Panc1 (cell line): ENCODE measurements at regions not wholly inside any gene's neighbourhood (a gene's known extent, or its start where the extent isn't known, plus 50 kb on each side); places are given as distances from the start of the nearest gene placed in this dataset.

Source experiments
- ATAC-seq: fragments of 200-7000 bp; cut with Tn5 transposase; 2 replicates; pipeline ENCODE4 v1.9.1; 2020; ENCODE audit warnings: mild to moderate bottlenecking, moderate library complexity
- BruUV-seq: library from RNA; stranded (reverse); fragments of 400-500 nt; replicated peaks from 2 replicates; lab custom pipeline; 2021; lab: Mats Ljungman, UMichigan
- CTCF ChIA-PET: fragments of 300-600 bp; sonication (Branson Sonifier 250); formaldehyde crosslinking; loops from one replicate; lab custom pipeline; 2022; ENCODE audit warnings: antibody characterized with exemption; lab: Charles Lee
- POLR2A ChIA-PET: fragments of 300-600 bp; sonication (Branson Sonifier 250); formaldehyde crosslinking; loops from one replicate; lab custom pipeline; 2022; ENCODE audit warnings: antibody characterized with exemption; lab: Charles Lee
- DNase-seq: peaks from one replicate; pipeline ENCODE4 v3.0.0-alpha.2; 2010; ENCODE audit warnings: low read depth, low spot score
- H3K27ac ChIP-seq: 2 replicates; pipeline ENCODE4 v1.5.1; 2011; ENCODE audit warnings: mild to moderate bottlenecking, low read length, inconsistent platforms
- H3K27me3 ChIP-seq: fragments of 200-500 bp; sonication (Bioruptor generic); 2 replicates; pipeline ENCODE4 v1.6.0; 2014; ENCODE audit warnings: low read length, inconsistent platforms; ENCODE audit not compliant: control insufficient read depth, insufficient read depth
- H3K36me3 ChIP-seq: fragments of 200-500 bp; sonication (Bioruptor generic); 2 replicates; pipeline ENCODE4 v1.5.1; 2014; ENCODE audit warnings: inconsistent platforms, mild to moderate bottlenecking, low read length, moderate library complexity; ENCODE audit not compliant: control insufficient read depth, insufficient read depth
- H3K4me1 ChIP-seq: 2 replicates; pipeline ENCODE4 v1.5.1; 2011; ENCODE audit warnings: inconsistent platforms, mild to moderate bottlenecking, low read length, moderate library complexity; ENCODE audit not compliant: control insufficient read depth, insufficient read depth
- H3K4me3 ChIP-seq, 2 experiments: 2 replicates each; pipeline ENCODE4 v1.5.1; 2011 to 2012; ENCODE audit warnings: low read depth in 2 of 2, low read length in 2 of 2, mild to moderate bottlenecking in 2 of 2, inconsistent platforms in 1 of 2, moderate library complexity in 1 of 2
- H3K9me3 ChIP-seq: fragments of 200-500 bp; sonication (Bioruptor generic); 2 replicates; pipeline ENCODE4 v1.5.1; 2014; ENCODE audit warnings: low read depth, mild to moderate bottlenecking, inconsistent platforms, low read length, moderate library complexity; ENCODE audit not compliant: control insufficient read depth, insufficient read depth
- POLR2AphosphoS5 ChIP-seq: IDR thresholded peaks from 2 replicates; pipeline ENCODE4 v1.6.1; 2012; ENCODE audit warnings: mild to moderate bottlenecking, low read depth, low read length, moderate library complexity
- REST ChIP-seq, 2 experiments: IDR thresholded peaks; 2 replicates each; pipeline ENCODE4 v1.6.1; 2011 to 2012; ENCODE audit warnings: low read depth in 2 of 2, control low read depth in 1 of 2, low read length in 1 of 2, mild to moderate bottlenecking in 1 of 2, moderate library complexity in 1 of 2; ENCODE audit not compliant: insufficient read depth in 1 of 2
- SIN3A ChIP-seq: IDR thresholded peaks from 2 replicates; pipeline ENCODE4 v1.6.1; 2012; ENCODE audit warnings: low read depth, mild to moderate bottlenecking, low read length, moderate library complexity, borderline replicate concordance; ENCODE audit not compliant: insufficient read depth
- TCF7L2 ChIP-seq: IDR thresholded peaks from 2 replicates; pipeline ENCODE4 v1.6.1; 2011; ENCODE audit warnings: mild to moderate bottlenecking, low read depth, low read length, inconsistent platforms
- in situ Hi-C: cut with HindIII; loops from 2 replicates; pipeline ENCODE4 v1.10.0; 2016; ENCODE audit warnings: low sequenced_read_pairs, low pct_unique_long_range_greater_than_20kb
- intact Hi-C: fragments of 100-400 bp; cut with micrococcal nuclease; formaldehyde crosslinking; loops from one replicate; pipeline ENCODE4 v1.10.0; 2022; ENCODE audit not compliant: unreplicated experiment
- TF ChIP-seq, protein P1 (sequence below): fragments of 450-650 bp; IDR thresholded peaks from 2 replicates; pipeline ENCODE4 v1.5.1; 2017; ENCODE audit warnings: mild to moderate bottlenecking

- intact Hi-C loops, result no loop called here
- H3K27ac ChIP-seq, result no peak overlapping the region
- ChIA-PET CTCF (no interaction called here), POLR2A (no interaction called here)
- in situ Hi-C loops, result no loop called here
- no TSS peak for BruUV-seq
- no peak overlapping the region for H3K4me3 ChIP-seq
- H3K36me3 ChIP-seq, result no peaks in the 10 kb centered on the region
- DNase-seq, result no peak
- no peak for ATAC-seq
- no peaks in the 10 kb centered on the region for H3K27me3 ChIP-seq
- no peaks in the 10 kb centered on the region for H3K9me3 ChIP-seq
- H3K4me1 ChIP-seq, result no peaks in the 10 kb centered on the region
- TF ChIP-seq, protein P1, sequence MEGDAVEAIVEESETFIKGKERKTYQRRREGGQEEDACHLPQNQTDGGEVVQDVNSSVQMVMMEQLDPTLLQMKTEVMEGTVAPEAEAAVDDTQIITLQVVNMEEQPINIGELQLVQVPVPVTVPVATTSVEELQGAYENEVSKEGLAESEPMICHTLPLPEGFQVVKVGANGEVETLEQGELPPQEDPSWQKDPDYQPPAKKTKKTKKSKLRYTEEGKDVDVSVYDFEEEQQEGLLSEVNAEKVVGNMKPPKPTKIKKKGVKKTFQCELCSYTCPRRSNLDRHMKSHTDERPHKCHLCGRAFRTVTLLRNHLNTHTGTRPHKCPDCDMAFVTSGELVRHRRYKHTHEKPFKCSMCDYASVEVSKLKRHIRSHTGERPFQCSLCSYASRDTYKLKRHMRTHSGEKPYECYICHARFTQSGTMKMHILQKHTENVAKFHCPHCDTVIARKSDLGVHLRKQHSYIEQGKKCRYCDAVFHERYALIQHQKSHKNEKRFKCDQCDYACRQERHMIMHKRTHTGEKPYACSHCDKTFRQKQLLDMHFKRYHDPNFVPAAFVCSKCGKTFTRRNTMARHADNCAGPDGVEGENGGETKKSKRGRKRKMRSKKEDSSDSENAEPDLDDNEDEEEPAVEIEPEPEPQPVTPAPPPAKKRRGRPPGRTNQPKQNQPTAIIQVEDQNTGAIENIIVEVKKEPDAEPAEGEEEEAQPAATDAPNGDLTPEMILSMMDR, result no peak
- TF ChIP-seq TCF7L2 (no peak), REST (IDR thresholded peaks at IDR 0.05; ENCODE audit: insufficient read depth in 1 of 2, low read depth in 2 of 2, low read length in 1 of 2) (no peak), SIN3A (no peak)
These were observed 367.7 kb upstream of the NEGR1 start for GRCh38 chr1:72649991-72650390.

DNA sequence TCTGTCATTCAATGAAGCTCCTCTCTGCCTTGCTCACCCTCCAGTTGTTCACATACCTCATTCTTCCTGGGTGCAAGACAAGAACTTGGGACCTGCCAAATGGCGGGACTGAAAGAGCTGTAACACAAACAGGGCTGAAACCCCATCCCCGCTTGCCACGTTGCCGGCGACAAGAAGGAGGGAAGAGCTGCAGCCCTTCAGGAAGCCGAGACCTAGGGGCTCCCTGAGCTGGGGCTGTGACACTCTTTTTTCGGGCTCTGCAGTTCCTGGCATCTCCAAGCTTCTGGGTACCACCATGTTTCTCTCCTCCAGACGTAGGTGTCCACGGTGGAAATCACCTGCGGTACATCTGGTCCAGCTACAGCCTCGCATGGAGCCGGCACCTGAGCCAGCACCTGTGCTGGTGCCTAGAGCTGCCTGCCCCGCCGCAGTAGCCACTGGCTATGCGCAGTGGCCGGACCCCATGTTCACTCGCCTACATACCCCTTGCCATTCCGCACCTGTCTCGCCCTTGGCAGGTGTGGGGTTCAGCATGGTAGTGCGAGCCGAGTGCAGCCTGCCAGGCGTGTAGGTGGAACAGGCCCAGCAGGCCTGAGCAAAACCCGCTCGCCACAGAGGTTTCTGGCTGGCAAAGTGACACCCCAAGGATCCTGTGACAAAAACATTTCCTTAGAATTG lies 367.0 kb upstream of the NEGR1 start:
- intact Hi-C loops, result no loop called here
- Histone ChIP-seq H3K27me3 (no peaks in the 10 kb centered on the region), H3K4me1 (no peaks in the 10 kb centered on the region), H3K36me3 (no peaks in the 10 kb centered on the region), H3K27ac (no peak overlapping the region), H3K4me3 (no peak overlapping the region), H3K9me3 (no peaks in the 10 kb centered on the region)
- TF ChIP-seq, protein P1, result no peak
- TF ChIP-seq TCF7L2 (no peak), REST (IDR thresholded peaks at IDR 0.05; ENCODE audit: insufficient read depth in 1 of 2, low read depth in 2 of 2, low read length in 1 of 2) (no peak), SIN3A (no peak), POLR2AphosphoS5 (no peak)
- ChIA-PET CTCF (no interaction called here), POLR2A (interaction anchor here (0.5 kb wide), 1 partner anchor 632 kb away, joined by 4 read pairs; no protein-coding TSS in a partner anchor)
- DNase-seq (no peak), ATAC-seq (no peak)
- in situ Hi-C loops, result no loop called here
- no TSS peak for BruUV-seq
